ENCODE measurements at regions not wholly inside any gene's neighbourhood (a gene's known extent, or its start where the extent isn't known, plus 50 kb on each side); places are given as distances from the start of the nearest gene placed in this dataset.
A peak's percentile ranks its signal among the peaks of the same experiment; 100 is the strongest.

GRCh38 chr12:102685841-102686240 lies 205.5 kb upstream of the IGF1 start:
- Histone ChIP-seq H3K4me2 (ENCODE audit: low read depth, low read length) (no peak overlapping the region), H3K4ac (ENCODE audit: low read depth, low read length) (no peak overlapping the region), H4K5ac (ENCODE audit: low read depth, low read length) (no peak overlapping the region), H2AK5ac (ENCODE audit: low read depth, low read length) (no peak overlapping the region), H3K9me3 (ENCODE audit: control insufficient read depth, insufficient read depth, low read length) (no peaks in the 10 kb centered on the region), H3K9ac (ENCODE audit: low read depth, low read length) (no peak overlapping the region), H4K20me1 (ENCODE audit: insufficient read depth, low read length) (no peaks in the 10 kb centered on the region), H3K9me1 (ENCODE audit: insufficient read depth, low read length) (no peaks in the 10 kb centered on the region), H3K4me3 (ENCODE audit: insufficient read depth, low read depth, low read length) (no peak overlapping the region), H4K8ac (ENCODE audit: low read depth in 2 of 2, low read length in 2 of 2) (no peak overlapping the region), H2AFZ (replicated peaks; ENCODE audit: low read length, poor library complexity) (no peak overlapping the region), H2AK9ac (replicated peaks; ENCODE audit: low read depth, low read length, poor library complexity) (no peak overlapping the region), H3K14ac (replicated peaks; ENCODE audit: low read depth, low read length) (no peak overlapping the region), H4K91ac (ENCODE audit: insufficient read depth, low read depth, low read length) (no peak overlapping the region), H3K36me3 (ENCODE audit: control insufficient read depth, insufficient read depth, low read length) (no peaks in the 10 kb centered on the region), H2BK120ac (ENCODE audit: low read depth, low read length) (no peak overlapping the region), H3K27ac (ENCODE audit: insufficient read depth, low read length) (no peak overlapping the region), H2BK15ac (ENCODE audit: low read depth, low read length) (no peak overlapping the region), H3K23ac (ENCODE audit: low read depth, low read length) (no peak overlapping the region), H3K27me3 (ENCODE audit: control insufficient read depth, insufficient read depth, low read length) (0 out of 2 replicates have a peak, but pooled peaks cover 4% of the 10 kb centered on the region), H2BK20ac (ENCODE audit: low read depth, low read length) (no peak overlapping the region), H3K18ac (ENCODE audit: low read depth, low read length) (no peak overlapping the region), H3K79me1 (ENCODE audit: low read depth in 1 of 2, low read length in 2 of 2) (no peaks in the 10 kb centered on the region), H3K4me1 (ENCODE audit: control insufficient read depth, insufficient read depth, low read length) (no peaks in the 10 kb centered on the region), H3K56ac (ENCODE audit: extremely low read depth, insufficient read depth, low read length) (no peak overlapping the region), H2BK5ac (ENCODE audit: low read depth, low read length, poor library complexity, severe bottlenecking) (no peak overlapping the region)
- CTCF ChIA-PET, result no interaction called here
- POLR2A ChIA-PET (ENCODE audit: unreplicated experiment), result no interaction called here
- intact Hi-C loops (cut with micrococcal nuclease) (no loop called here), in situ Hi-C loops (cut with MboI; ENCODE audit: low sequenced_read_pairs) (no loop called here), dilution Hi-C loops (cut with HindIII; ENCODE audit: low sequenced_read_pairs, unreplicated experiment) (no loop called here)
- ATAC-seq (ENCODE audit: low read depth) (no peak), DNase-seq (no peak)
- WGBS, 2 experiments (ENCODE audit: extremely low coverage in 2 of 2, insufficient read length in 1 of 2), result no CpG with 5 or more reads among the region's 4 CpGs
- no TSS peak for BruUV-seq (replicated peaks)
- TF ChIP-seq SMC3 (IDR thresholded peaks at IDR 0.05; ENCODE audit: low read depth, low read length), result no peak
- no peak for TF ChIP-seq BHLHE40 (IDR thresholded peaks at IDR 0.05; ENCODE audit: low read depth, low read length)
- TF ChIP-seq MXI1 (IDR thresholded peaks at IDR 0.05; ENCODE audit: borderline replicate concordance, low read depth, low read length), result no peak
- TF ChIP-seq CTCF (conservative IDR thresholded peaks at IDR 0.05; ENCODE audit: low read depth, low read length), result 0 out of 2 replicates have a peak, but pooled peaks have one; percentile 8
- TF ChIP-seq POLR2A (IDR thresholded peaks at IDR 0.05; ENCODE audit: low read depth, low read length), result no peak
